Upper lobe of left lung (tissue), 6 donors: ENCODE measurements at regions not wholly inside any gene's neighbourhood (a gene's known extent, or its start where the extent isn't known, plus 50 kb on each side); places are given as distances from the start of the nearest gene placed in this dataset.

ENCODE experiments used
- ATAC-seq, 2 donors: fragments of 200-7000 bp; cut with Tn5 transposase; one replicate each; pipeline ENCODE4 v1.9.1; 2022; ENCODE audit warnings: mild to moderate bottlenecking in 2 of 2, moderate library complexity in 2 of 2; ENCODE audit not compliant: low FRiP score in 2 of 2
- DNase-seq, 2 donors: peaks; one replicate each; pipeline ENCODE4 v3.0.0-alpha.2; 2019 to 2020
- H3K27ac ChIP-seq, 4 donors: fragments of 200-600 bp; sonication (generic); one replicate each; pipeline ENCODE4 v1.5.1; 2016 to 2019
- H3K27me3 ChIP-seq, 4 donors: fragments of 200-600 bp; sonication (generic); one replicate each; pipeline ENCODE4 v1.5.1; 2017 to 2019
- H3K36me3 ChIP-seq, 4 donors: fragments of 200-600 bp; sonication (generic); one replicate each; pipeline ENCODE4 v1.5.1; 2016 to 2019
- H3K4me1 ChIP-seq, 4 donors: fragments of 200-600 bp; sonication (generic); one replicate each; pipeline ENCODE4 v1.5.1; 2018 to 2019
- H3K4me3 ChIP-seq, 4 donors: fragments of 200-600 bp; sonication (generic); one replicate each; pipeline ENCODE4 v1.5.1; 2017 to 2019; ENCODE audit warnings: mild to moderate bottlenecking in 2 of 4, moderate library complexity in 1 of 4
- H3K9me3 ChIP-seq, 4 donors: fragments of 200-600 bp; sonication (generic); one replicate each; pipeline ENCODE4 v1.5.1; 2018 to 2019
- EP300 ChIP-seq, 4 donors: sonication (generic); formaldehyde crosslinking; IDR thresholded peaks; one replicate each; pipeline ENCODE4 v1.5.1; 2017; ENCODE audit warnings: antibody characterized with exemption in 4 of 4, control low read depth in 2 of 4
- POLR2A ChIP-seq, 4 donors: fragments of 450-650 bp; IDR thresholded peaks; one replicate each; pipeline ENCODE4 v1.5.1; 2016 to 2017; ENCODE audit warnings: antibody characterized with exemption in 4 of 4, mild to moderate bottlenecking in 2 of 4
- POLR2AphosphoS5 ChIP-seq, 2 donors: sonication (generic); formaldehyde crosslinking; IDR thresholded peaks; one replicate each; pipeline ENCODE4 v1.5.1; 2017; ENCODE audit warnings: antibody characterized with exemption in 2 of 2
- WGBS, 2 donors: methylation state at CpG; one replicate each; pipeline ENCODE4 v1.1.5; 2017 to 2018; 5-methylcytosine and 5-hydroxymethylcytosine counted together
- TF ChIP-seq, protein P1 (sequence below), 6 experiments: fragments of 450-650 bp in 4 of 6; fragments of 200-600 bp in 2 of 6; sonication (generic) in 2 of 6; IDR thresholded peaks; one replicate each; pipeline ENCODE4 v1.5.1; 2016 to 2019; ENCODE audit warnings: antibody characterized with exemption in 6 of 6
- donor health status: DM: no; HTN: no; CAD: no; lungs with moderate emphysema.
- donor health status: DM: no; HTN: yes; CAD: no; lungs with severe emphysema.

DNA sequence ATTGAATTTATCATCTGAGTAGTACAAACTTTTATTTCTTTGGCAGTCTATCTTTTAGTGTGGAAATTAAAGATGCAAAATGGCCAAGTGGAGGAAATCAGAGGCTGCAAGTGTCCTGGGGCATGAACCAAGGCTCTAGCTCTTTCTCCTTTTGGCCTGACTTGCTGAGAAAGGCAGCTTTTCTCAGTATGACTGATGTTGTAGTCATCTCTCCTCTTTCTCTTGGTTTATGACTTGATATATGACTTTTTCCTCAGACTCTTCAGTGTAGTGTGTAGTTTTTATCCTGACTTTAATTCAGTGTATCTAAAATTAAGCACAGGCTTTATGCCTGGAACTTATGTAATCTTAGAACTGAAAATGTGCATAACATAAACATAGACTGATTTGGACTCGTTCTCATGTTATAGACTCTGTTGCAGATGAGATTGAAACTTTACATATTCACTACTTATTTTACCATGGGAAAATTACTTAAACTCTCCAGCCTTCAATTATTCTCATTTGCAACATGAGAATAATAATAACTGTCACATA, 65.7 kb downstream of the SLITRK5 start:
- H3K27me3 ChIP-seq: no peaks in the 10 kb centered on the region
- no peaks in the 10 kb centered on the region for H3K9me3 ChIP-seq
- 59 to 74% methylated on average over 1 of the region's 1 CpG for WGBS, 2 donors
- H3K36me3 ChIP-seq: no peaks in the 10 kb centered on the region
- H3K27ac ChIP-seq: no peak overlapping the region
- no peak for ATAC-seq
- no peak overlapping the region for H3K4me3 ChIP-seq
- TF ChIP-seq POLR2A (IDR thresholded peaks at IDR 0.05): no peak
- TF ChIP-seq POLR2AphosphoS5 (IDR thresholded peaks at IDR 0.05): no peak
- TF ChIP-seq EP300 (IDR thresholded peaks at IDR 0.05): no peak
- TF ChIP-seq, protein P1, sequence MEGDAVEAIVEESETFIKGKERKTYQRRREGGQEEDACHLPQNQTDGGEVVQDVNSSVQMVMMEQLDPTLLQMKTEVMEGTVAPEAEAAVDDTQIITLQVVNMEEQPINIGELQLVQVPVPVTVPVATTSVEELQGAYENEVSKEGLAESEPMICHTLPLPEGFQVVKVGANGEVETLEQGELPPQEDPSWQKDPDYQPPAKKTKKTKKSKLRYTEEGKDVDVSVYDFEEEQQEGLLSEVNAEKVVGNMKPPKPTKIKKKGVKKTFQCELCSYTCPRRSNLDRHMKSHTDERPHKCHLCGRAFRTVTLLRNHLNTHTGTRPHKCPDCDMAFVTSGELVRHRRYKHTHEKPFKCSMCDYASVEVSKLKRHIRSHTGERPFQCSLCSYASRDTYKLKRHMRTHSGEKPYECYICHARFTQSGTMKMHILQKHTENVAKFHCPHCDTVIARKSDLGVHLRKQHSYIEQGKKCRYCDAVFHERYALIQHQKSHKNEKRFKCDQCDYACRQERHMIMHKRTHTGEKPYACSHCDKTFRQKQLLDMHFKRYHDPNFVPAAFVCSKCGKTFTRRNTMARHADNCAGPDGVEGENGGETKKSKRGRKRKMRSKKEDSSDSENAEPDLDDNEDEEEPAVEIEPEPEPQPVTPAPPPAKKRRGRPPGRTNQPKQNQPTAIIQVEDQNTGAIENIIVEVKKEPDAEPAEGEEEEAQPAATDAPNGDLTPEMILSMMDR (IDR thresholded peaks at IDR 0.05): no peak
- H3K4me1 ChIP-seq: no peaks in the 10 kb centered on the region
- no peak for DNase-seq

DNA sequence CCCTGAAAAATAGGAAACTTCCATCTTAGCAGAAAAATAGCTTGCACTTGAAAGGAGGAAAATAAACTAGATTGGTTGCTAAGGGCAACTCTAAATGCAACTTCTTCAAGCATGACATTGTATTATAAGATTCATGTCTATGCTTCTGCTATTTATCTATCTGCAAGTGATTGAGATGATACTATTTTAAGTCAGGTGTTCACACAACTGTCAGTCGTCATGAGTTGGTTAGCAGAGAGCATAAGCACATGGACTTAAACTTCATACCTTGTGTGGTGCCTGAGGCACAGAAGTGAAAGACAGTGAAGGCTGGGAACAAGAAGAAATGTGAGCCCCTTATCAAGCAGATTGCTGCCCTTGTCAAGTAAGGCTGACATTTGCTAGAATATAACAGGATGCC, 82.9 kb downstream of the SLITRK5 start:
- ATAC-seq: no peak
- 44 to 61% methylated on average over 1 of the region's 1 CpG for WGBS, 2 donors

DNA sequence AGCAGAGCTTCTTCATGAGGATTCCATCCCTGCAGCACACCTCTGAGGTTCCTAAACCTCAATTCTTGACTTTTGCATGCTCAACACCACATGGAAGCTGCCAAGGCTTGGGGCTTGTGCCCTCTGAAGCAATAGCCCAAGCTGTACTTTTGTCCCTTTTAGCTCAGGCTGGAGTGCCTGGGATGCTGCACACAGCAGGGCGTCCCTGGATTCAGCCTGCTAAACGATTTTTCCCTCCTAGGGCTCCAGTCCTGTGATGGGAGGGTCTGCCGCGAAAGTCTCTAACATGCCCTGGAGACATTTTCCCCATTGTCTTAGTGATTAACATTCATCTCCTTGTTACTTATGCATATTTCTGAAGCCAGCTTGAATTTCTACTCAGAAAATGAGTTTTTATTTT, 98.3 kb downstream of the SLITRK5 start:
- H3K27ac ChIP-seq: no peak overlapping the region
- no peak overlapping the region for H3K4me3 ChIP-seq
- no peaks in the 10 kb centered on the region for H3K27me3 ChIP-seq
- H3K4me1 ChIP-seq: no peaks in the 10 kb centered on the region
- no peak for TF ChIP-seq EP300 (IDR thresholded peaks at IDR 0.05)
- WGBS, 2 donors: 66 to 73% methylated on average over 4 of the region's 4 CpGs
- DNase-seq: no peak
- no peak for ATAC-seq
- no peaks in the 10 kb centered on the region for H3K36me3 ChIP-seq
- H3K9me3 ChIP-seq: no peaks in the 10 kb centered on the region

More for the DNA sequence above, 82.9 kb downstream of the SLITRK5 start:
- no peaks in the 10 kb centered on the region for H3K9me3 ChIP-seq
- H3K4me1 ChIP-seq: no peaks in the 10 kb centered on the region
- no peak for DNase-seq
- no peak overlapping the region for H3K4me3 ChIP-seq
- no peak overlapping the region for H3K27ac ChIP-seq
- H3K27me3 ChIP-seq: no peaks in the 10 kb centered on the region
- TF ChIP-seq POLR2A (IDR thresholded peaks at IDR 0.05) (no peak), EP300 (IDR thresholded peaks at IDR 0.05) (no peak), POLR2AphosphoS5 (IDR thresholded peaks at IDR 0.05) (no peak)
- TF ChIP-seq, protein P1 (IDR thresholded peaks at IDR 0.05): no peak
- no peaks in the 10 kb centered on the region for H3K36me3 ChIP-seq

DNA sequence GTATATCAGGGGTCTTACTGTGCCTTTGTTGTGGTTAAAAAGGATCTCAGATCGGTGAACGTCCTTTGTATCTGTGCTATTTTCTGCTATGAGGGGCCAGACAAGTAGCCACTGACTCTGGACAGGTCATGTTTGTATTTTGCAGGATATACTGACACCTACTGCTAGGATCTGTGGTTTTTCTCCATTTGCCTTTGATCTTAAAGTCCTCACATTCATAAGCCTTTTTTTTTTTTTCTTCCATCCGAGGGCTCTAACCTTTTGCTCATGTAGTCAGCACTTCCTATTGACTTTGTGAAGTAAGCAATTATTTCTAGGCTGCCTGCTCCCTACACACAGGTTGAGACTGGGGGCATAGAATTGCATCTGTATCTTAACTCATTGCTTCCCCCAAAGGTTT, 106.2 kb downstream of the SLITRK5 start:
- Histone ChIP-seq H3K4me3 (no peak overlapping the region), H3K27ac (no peak overlapping the region), H3K27me3 (no peaks in the 10 kb centered on the region), H3K36me3 (no peaks in the 10 kb centered on the region), H3K4me1 (no peaks in the 10 kb centered on the region), H3K9me3 (no peaks in the 10 kb centered on the region)
- 36 to 47% methylated on average over 3 of the region's 3 CpGs for WGBS, 2 donors
- ATAC-seq: no peak
- TF ChIP-seq POLR2A (IDR thresholded peaks at IDR 0.05) (no peak), EP300 (IDR thresholded peaks at IDR 0.05) (no peak), POLR2AphosphoS5 (IDR thresholded peaks at IDR 0.05) (no peak)
- TF ChIP-seq, protein P1 (IDR thresholded peaks at IDR 0.05): no peak
- no peak for DNase-seq

DNA sequence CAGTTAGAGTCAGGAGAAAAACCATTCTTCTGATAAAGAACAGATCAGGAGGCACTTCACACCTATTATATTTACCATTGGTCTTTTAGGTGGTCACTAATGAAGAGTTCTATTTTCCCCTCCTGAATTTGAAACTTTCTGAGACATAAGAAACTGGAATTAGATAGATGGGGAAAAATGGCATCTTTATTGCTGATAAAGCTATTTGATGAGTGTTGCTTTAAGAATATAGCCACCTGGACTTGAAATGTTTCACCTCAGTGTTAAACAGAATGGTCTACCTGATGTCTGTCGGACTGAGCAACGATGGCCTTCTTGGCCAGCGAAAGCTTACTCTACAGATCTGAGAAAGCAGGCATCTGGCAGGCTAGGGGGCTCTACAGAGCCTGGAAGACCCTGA, 107.0 kb downstream of the SLITRK5 start:
- Histone ChIP-seq H3K9me3 (no peaks in the 10 kb centered on the region), H3K4me1 (no peaks in the 10 kb centered on the region), H3K27ac (no peak overlapping the region), H3K36me3 (no peaks in the 10 kb centered on the region), H3K27me3 (no peaks in the 10 kb centered on the region), H3K4me3 (no peak overlapping the region)
- DNase-seq: no peak
- no peak for ATAC-seq
- WGBS, 2 donors: 58 to 79% methylated on average over 3 of the region's 3 CpGs
- TF ChIP-seq POLR2AphosphoS5 (IDR thresholded peaks at IDR 0.05) (no peak), EP300 (IDR thresholded peaks at IDR 0.05) (no peak), POLR2A (IDR thresholded peaks at IDR 0.05) (no peak)
- TF ChIP-seq, protein P1 (IDR thresholded peaks at IDR 0.05): no peak
